ENCODE measurements at regions not wholly inside any gene's neighbourhood (a gene's known extent, or its start where the extent isn't known, plus 50 kb on each side); places are given as distances from the start of the nearest gene placed in this dataset.

DNA sequence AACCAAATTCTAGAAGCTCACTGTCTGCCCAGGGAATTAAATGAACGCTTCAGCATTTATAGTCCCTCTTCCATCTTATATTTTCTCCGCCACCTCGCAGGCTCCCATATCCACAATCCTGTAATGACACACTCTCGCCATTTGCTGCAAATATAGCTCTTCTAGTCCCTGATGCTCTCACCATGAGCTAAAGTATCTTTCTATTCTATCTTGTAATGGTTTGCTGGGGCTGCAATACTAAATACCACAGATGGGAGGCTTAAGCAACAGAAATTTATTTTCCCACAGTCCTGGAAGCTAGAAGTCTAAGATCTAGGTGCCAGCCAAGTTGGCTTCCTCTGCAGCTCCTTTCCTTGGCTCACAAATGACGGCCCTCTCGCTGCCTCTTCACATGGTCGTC lies 106.9 kb upstream of the NPHP3 start:
- intact Hi-C loops (cut with DNase I), result no loop called here

DNA sequence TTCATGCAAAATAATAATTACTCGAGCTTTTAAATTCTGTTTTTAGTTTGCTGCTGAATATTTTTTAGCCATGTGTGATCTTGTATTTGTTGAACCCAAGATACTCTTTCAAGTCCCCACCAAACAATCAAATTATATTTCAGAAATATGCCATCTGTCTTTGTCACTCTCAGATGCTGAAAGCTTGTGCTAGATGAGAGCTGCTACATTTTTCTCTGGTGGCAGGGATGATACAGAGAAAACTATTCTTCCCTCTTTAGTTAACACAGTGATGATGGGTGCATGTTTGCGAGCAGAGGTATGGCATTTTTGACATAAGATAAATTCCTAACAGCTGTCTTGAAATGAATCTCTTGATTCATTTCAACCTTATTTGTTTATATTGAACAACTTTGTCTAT lies 100.6 kb upstream of the NPHP3 start:
- H3K36me3 ChIP-seq, result no peaks in the 10 kb centered on the region
- H3K4me3 ChIP-seq, result no peak overlapping the region
- intact Hi-C loops (cut with DNase I), result no loop called here
- H3K27ac ChIP-seq, result no peak overlapping the region
- no peaks in the 10 kb centered on the region for H3K27me3 ChIP-seq
- no peaks in the 10 kb centered on the region for H3K4me1 ChIP-seq
- no peak for DNase-seq (ENCODE audit: extremely low spot score in 2 of 2)
- no peaks in the 10 kb centered on the region for H3K9me3 ChIP-seq
- TF ChIP-seq POLR2A (IDR thresholded peaks at IDR 0.05), result no peak
- TF ChIP-seq, protein P1, sequence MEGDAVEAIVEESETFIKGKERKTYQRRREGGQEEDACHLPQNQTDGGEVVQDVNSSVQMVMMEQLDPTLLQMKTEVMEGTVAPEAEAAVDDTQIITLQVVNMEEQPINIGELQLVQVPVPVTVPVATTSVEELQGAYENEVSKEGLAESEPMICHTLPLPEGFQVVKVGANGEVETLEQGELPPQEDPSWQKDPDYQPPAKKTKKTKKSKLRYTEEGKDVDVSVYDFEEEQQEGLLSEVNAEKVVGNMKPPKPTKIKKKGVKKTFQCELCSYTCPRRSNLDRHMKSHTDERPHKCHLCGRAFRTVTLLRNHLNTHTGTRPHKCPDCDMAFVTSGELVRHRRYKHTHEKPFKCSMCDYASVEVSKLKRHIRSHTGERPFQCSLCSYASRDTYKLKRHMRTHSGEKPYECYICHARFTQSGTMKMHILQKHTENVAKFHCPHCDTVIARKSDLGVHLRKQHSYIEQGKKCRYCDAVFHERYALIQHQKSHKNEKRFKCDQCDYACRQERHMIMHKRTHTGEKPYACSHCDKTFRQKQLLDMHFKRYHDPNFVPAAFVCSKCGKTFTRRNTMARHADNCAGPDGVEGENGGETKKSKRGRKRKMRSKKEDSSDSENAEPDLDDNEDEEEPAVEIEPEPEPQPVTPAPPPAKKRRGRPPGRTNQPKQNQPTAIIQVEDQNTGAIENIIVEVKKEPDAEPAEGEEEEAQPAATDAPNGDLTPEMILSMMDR (IDR thresholded peaks at IDR 0.05), result no peak
- no peak for TF ChIP-seq POLR2AphosphoS5 (IDR thresholded peaks at IDR 0.05; ENCODE audit: insufficient read depth in 1 of 2, low read depth in 1 of 2)

More for the DNA sequence above, 106.9 kb upstream of the NPHP3 start:
- TF ChIP-seq POLR2A (IDR thresholded peaks at IDR 0.05) (no peak), POLR2AphosphoS5 (IDR thresholded peaks at IDR 0.05; ENCODE audit: insufficient read depth in 1 of 2, low read depth in 1 of 2) (no peak)
- TF ChIP-seq, protein P1 (IDR thresholded peaks at IDR 0.05), result no peak
- Histone ChIP-seq H3K27me3 (no peaks in the 10 kb centered on the region), H3K36me3 (no peaks in the 10 kb centered on the region), H3K4me1 (no peaks in the 10 kb centered on the region), H3K4me3 (no peak overlapping the region), H3K27ac (no peak overlapping the region), H3K9me3 (no peaks in the 10 kb centered on the region)
- no peak for DNase-seq (ENCODE audit: extremely low spot score in 2 of 2)

DNA sequence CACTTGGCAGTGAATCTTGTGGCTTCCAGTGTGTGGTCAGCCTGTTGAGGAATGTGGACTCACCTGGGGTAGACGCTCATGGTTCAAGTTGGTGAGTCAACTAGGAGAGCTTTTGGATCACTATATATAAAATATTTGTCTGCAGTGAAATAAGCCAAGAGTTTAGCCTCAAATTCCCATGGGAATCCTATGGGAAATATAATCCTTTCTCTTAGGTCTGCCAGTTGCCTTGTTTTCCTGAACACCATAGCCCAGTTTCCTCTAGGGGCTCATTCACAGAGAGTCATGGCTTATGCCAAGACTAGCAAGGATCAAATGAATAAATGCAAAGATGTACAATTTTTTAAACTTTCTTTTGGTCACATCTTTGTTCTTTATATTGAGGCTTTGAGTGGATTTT lies 100.1 kb upstream of the NPHP3 start:
- Histone ChIP-seq H3K36me3 (no peaks in the 10 kb centered on the region), H3K27me3 (no peaks in the 10 kb centered on the region), H3K9me3 (no peaks in the 10 kb centered on the region), H3K27ac (no peak overlapping the region), H3K4me3 (no peak overlapping the region), H3K4me1 (no peaks in the 10 kb centered on the region)
- no peak for DNase-seq (ENCODE audit: extremely low spot score in 2 of 2)
- intact Hi-C loops (cut with DNase I), result no loop called here
- TF ChIP-seq POLR2AphosphoS5 (IDR thresholded peaks at IDR 0.05; ENCODE audit: insufficient read depth in 1 of 2, low read depth in 1 of 2), result no peak
- TF ChIP-seq POLR2A (IDR thresholded peaks at IDR 0.05), result no peak
- TF ChIP-seq, protein P1 (IDR thresholded peaks at IDR 0.05), result no peak

DNA sequence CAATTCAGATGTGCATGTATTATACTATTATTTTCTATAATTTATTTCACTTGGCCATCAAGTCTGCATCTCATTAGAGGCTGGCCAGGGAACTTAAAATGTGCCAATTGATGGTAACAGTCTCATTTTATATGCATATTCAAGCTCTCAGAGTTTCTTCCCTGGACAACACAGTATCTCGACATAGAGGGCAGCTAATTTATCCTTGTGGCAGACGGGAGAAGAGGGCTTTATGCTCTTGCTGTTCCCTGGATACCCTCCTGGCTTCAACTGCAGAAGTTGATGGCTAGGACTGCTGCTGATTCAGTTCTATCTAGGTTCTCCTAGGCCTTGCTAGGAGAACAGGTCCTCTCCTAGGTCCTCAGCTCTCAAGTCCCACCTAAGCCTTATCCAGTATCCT lies 99.1 kb upstream of the NPHP3 start:
- no peaks in the 10 kb centered on the region for H3K27me3 ChIP-seq
- TF ChIP-seq POLR2AphosphoS5 (IDR thresholded peaks at IDR 0.05; ENCODE audit: insufficient read depth in 1 of 2, low read depth in 1 of 2), result no peak
- TF ChIP-seq POLR2A (IDR thresholded peaks at IDR 0.05), result no peak
- TF ChIP-seq, protein P1 (IDR thresholded peaks at IDR 0.05), result no peak
- no peaks in the 10 kb centered on the region for H3K9me3 ChIP-seq
- no peak overlapping the region for H3K4me3 ChIP-seq
- intact Hi-C loops (cut with DNase I), result no loop called here
- no peak for DNase-seq (ENCODE audit: extremely low spot score in 2 of 2)
- H3K27ac ChIP-seq, result no peak overlapping the region
- no peaks in the 10 kb centered on the region for H3K4me1 ChIP-seq
- H3K36me3 ChIP-seq, result no peaks in the 10 kb centered on the region

DNA sequence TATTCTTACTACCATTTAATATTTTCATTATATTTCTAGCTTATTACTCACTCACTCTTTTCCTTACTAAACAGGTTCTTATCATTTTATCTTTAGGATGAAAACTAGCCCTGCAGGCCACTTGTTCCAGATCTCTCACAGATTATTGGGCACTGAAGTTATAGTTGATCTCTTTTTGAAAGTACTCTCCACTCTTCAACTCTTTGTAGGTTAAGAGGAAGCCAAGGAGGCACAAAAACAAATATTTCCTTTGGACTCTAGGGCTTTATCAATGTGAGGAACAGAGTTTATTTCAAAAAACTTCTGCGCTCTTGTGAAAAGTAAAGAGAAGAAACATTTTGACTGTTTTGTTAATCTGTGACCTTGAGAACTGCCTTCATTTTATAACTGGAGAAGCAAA lies 96.0 kb upstream of the NPHP3 start:
- TF ChIP-seq POLR2A (IDR thresholded peaks at IDR 0.05) (no peak), POLR2AphosphoS5 (IDR thresholded peaks at IDR 0.05; ENCODE audit: insufficient read depth in 1 of 2, low read depth in 1 of 2) (no peak)
- TF ChIP-seq, protein P1 (IDR thresholded peaks at IDR 0.05), result no peak
- no peak for DNase-seq (ENCODE audit: extremely low spot score in 2 of 2)
- H3K4me1 ChIP-seq, result no peaks in the 10 kb centered on the region
- H3K27me3 ChIP-seq, result no peaks in the 10 kb centered on the region
- no peaks in the 10 kb centered on the region for H3K36me3 ChIP-seq
- H3K27ac ChIP-seq, result no peak overlapping the region
- H3K4me3 ChIP-seq, result no peak overlapping the region
- no peaks in the 10 kb centered on the region for H3K9me3 ChIP-seq
- intact Hi-C loops (cut with DNase I), result loop anchor here (5.0 kb wide), 1 partner anchor 1106 kb away; no protein-coding TSS in a partner anchor
